GM11168 (cell line): ENCODE measurements at regions not wholly inside any gene's neighbourhood (a gene's known extent, or its start where the extent isn't known, plus 50 kb on each side); places are given as distances from the start of the nearest gene placed in this dataset.

Experiments used
- in situ Hi-C: fragments of 300-500 bp; cut with MboI; formaldehyde crosslinking; loops from one replicate; pipeline ENCODE4 v1.12.0; 2022; ENCODE audit warnings: low sequenced_read_pairs; ENCODE audit not compliant: unreplicated experiment

GRCh38 chrX:39199429-39199828 lies 398.2 kb downstream of the MID1IP1 start:
- in situ Hi-C loops = no loop called here

GRCh38 chrX:39201305-39201990 lies 400.2 kb downstream of the MID1IP1 start:
- in situ Hi-C loops = no loop called here

GRCh38 chrX:39202641-39203040 lies 401.4 kb downstream of the MID1IP1 start:
- in situ Hi-C loops = no loop called here

- in situ Hi-C loops = no loop called here
Observed at GRCh38 chrX:39203427-39203826, 402.2 kb downstream of the MID1IP1 start.

GRCh38 chrX:39204353-39204752 lies 403.1 kb downstream of the MID1IP1 start:
- in situ Hi-C loops = no loop called here

- in situ Hi-C loops = no loop called here
Observed at GRCh38 chrX:39204945-39205344, 403.7 kb downstream of the MID1IP1 start.

GRCh38 chrX:39205467-39205866 lies 404.2 kb downstream of the MID1IP1 start:
- in situ Hi-C loops = no loop called here

- in situ Hi-C loops = no loop called here
Observed at GRCh38 chrX:39206399-39207145, 405.3 kb downstream of the MID1IP1 start.

GRCh38 chrX:39211501-39211900 lies 410.2 kb downstream of the MID1IP1 start:
- in situ Hi-C loops = no loop called here

- in situ Hi-C loops = no loop called here
Observed at GRCh38 chrX:39212456-39212855, 411.2 kb downstream of the MID1IP1 start.

GRCh38 chrX:39214387-39215126 lies 413.3 kb downstream of the MID1IP1 start:
- in situ Hi-C loops = no loop called here

- in situ Hi-C loops = no loop called here
Observed at GRCh38 chrX:39220952-39221351, 419.7 kb downstream of the MID1IP1 start.

GRCh38 chrX:39222346-39223113 lies 421.3 kb downstream of the MID1IP1 start:
- in situ Hi-C loops = no loop called here

GRCh38 chrX:39226251-39226650 lies 425.0 kb downstream of the MID1IP1 start:
- in situ Hi-C loops = loop anchor here (25.0 kb wide), 1 partner anchor 464 kb away; no protein-coding TSS in a partner anchor

- in situ Hi-C loops = loop anchor here (25.0 kb wide), 1 partner anchor 465 kb away; no protein-coding TSS in a partner anchor
Observed at GRCh38 chrX:39227371-39227770, 426.1 kb downstream of the MID1IP1 start.

- in situ Hi-C loops = loop anchor here (25.0 kb wide), 1 partner anchor 476 kb away; no protein-coding TSS in a partner anchor
Observed at GRCh38 chrX:39238006-39238405, 436.7 kb downstream of the MID1IP1 start.

GRCh38 chrX:39242187-39242586 lies 440.9 kb downstream of the MID1IP1 start:
- in situ Hi-C loops = loop anchor here (10.0 to 25.0 kb wide), 2 partner anchors 480 to 587 kb away; no protein-coding TSS in a partner anchor

GRCh38 chrX:39244147-39244546 lies 442.9 kb downstream of the MID1IP1 start:
- in situ Hi-C loops = loop anchor here (10.0 to 25.0 kb wide), 2 partner anchors 482 to 589 kb away; no protein-coding TSS in a partner anchor

- in situ Hi-C loops = loop anchor here (10.0 to 25.0 kb wide), 2 partner anchors 483 to 590 kb away; no protein-coding TSS in a partner anchor
Observed at GRCh38 chrX:39245024-39245423, 443.8 kb downstream of the MID1IP1 start.

- in situ Hi-C loops = loop anchor here (10.0 to 25.0 kb wide), 2 partner anchors 485 to 593 kb away; no protein-coding TSS in a partner anchor
Observed at GRCh38 chrX:39247536-39247935, 446.3 kb downstream of the MID1IP1 start.
